GM12872 (cell line): ENCODE measurements at regions not wholly inside any gene's neighbourhood (a gene's known extent, or its start where the extent isn't known, plus 50 kb on each side); places are given as distances from the start of the nearest gene placed in this dataset.
A peak's percentile ranks its signal among the peaks of the same experiment; 100 is the strongest.

Source experiments
- CTCF ChIP-seq: IDR thresholded peaks from 3 replicates; pipeline ENCODE4 v1.5.1; 2011; ENCODE audit warnings: low read depth, mild to moderate bottlenecking, low read length, moderate library complexity; ENCODE audit not compliant: insufficient read depth

GRCh38 chr13:44739120-44739519 lies 163.0 kb upstream of the TSC22D1 start:
- TF ChIP-seq CTCF = peak; percentile 29; the same call in 1 of the 3 replicates

- TF ChIP-seq CTCF = no peak
These were observed 162.3 kb upstream of the TSC22D1 start for GRCh38 chr13:44738463-44738862.

DNA sequence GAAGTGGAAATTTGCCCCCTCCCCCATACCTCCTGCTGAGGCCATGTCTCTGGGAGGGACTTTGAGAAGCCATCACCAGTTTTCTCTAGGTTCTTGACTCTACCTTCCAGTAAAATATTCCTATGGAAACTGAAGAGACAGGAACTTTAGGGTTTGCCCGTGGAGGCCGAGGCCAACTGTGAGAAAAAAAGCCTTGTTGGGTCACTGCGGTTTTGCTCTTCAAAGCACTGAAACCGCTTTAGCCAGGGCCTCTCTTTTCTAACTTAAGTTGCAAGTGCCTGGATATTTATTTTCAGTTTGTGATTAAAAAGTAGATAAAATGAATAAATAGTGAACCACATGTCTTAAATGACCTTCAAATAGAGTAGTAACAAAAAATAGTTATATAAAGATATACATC lies 159.7 kb upstream of the TSC22D1 start:
- TF ChIP-seq CTCF = no peak

DNA sequence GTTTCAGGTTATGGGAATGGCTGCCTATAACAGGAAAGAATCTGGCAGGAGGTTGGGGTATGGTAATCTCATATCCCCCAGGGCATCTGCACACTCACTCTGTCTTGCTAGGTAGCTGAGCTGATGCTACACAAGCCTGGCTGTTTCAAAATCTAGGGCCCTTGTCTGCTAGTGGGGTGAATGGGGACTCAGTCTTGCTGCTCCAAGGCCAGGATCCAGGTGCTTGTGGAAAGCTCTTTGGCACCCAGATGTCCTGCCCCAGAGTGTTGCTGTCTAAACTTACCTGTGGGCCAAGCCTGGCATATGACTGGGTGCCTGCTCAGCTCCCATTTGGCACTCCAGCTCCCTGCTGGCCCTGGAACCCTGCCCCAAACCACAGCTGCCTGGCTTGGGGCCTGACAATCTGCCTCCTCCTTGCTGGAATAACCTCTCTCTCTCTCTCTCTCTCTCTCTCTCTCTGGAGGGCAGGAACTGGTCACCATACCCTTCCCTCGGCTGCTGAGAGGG lies 158.1 kb upstream of the TSC22D1 start:
- no peak for TF ChIP-seq CTCF

DNA sequence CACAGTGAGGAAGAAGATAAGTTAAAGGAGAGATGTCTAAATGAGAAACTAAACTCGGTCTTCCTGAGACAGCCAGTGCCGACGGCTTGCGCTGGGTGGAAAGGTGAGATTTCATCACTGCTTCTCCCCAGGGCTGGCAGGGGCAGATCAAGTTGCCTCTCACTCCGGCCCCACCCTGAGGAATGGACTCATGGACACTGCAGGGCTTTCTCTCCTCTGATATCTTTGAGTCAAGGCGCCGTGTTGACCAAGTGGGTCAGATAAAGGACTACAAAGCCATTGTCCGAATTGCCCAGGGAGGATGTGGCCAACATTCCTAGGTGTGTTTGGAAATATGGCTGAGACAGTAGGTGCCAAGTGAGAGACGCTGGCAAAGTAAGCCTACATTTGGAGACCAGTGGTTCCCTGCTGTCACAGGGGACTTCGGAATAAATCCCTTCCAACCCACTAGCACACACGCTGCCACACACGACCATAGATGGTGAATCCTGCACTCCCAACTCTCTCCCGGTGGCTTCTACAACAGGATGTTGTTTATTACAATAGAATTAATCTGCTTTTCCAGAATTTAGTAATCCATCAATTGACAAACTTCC lies 156.5 kb upstream of the TSC22D1 start:
- no peak for TF ChIP-seq CTCF

GRCh38 chr13:44730851-44731250 lies 154.7 kb upstream of the TSC22D1 start:
- no peak for TF ChIP-seq CTCF

DNA sequence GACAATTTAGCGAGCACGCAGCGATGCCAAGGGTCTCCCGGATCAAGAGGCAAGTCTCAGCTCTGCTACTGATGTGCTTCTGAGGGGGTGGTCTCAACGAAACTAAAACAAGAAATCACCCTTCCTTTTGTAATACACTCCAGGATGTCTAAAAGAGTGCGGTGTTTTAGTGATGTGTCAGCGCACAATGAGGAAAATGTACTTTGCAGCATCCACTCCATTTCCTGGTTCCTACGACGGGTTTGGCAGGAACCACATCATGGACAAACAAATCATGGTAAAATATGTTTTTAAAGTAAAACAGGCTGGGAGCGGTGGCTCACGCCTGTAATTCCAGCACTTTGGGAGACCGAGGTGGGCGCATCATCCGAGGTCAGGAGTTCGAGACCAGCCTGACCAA lies 154.0 kb upstream of the TSC22D1 start:
- TF ChIP-seq CTCF = no peak
